ENCODE measurements at regions not wholly inside any gene's neighbourhood (a gene's known extent, or its start where the extent isn't known, plus 50 kb on each side); places are given as distances from the start of the nearest gene placed in this dataset.

DNA sequence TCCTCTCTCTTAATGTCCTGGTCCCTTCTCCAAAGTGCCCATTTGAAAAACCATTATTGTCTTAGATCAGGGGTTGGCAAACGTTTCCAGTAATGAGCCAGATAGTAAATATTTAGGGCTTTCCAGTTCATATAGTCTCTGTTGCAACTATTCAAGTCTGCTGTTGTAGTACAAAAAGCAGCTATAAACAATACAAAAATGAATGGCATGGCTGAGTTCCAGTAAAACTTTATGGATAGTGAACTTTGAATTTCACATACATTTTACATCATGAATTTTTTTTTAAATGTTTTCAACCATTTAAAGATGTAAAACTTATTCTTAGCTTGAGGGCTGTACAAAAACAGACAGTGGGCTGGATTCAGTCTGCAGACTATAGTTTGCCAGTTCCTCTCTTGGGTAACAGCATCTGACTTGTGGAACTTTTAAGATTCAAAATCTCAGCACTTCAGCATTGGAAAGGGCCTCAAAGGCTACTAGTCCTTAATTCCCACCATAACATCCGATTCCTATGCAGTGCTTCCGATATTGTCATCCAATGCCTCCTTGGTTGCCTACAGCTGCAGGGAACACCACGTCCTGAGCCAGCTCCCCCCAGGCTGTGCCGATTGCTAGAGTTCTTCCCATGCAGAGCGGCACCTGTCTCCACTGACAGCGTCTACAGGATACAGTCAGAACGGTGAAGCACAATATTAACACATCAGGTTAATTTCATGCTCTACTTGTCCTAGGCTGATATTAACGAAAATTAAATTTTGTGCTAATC lies 65.6 kb upstream of the E2F8 start:
- H3K27ac ChIP-seq: no peak overlapping the region
- TF ChIP-seq POLR2A (IDR thresholded peaks at IDR 0.05): no peak
- TF ChIP-seq, protein P1, sequence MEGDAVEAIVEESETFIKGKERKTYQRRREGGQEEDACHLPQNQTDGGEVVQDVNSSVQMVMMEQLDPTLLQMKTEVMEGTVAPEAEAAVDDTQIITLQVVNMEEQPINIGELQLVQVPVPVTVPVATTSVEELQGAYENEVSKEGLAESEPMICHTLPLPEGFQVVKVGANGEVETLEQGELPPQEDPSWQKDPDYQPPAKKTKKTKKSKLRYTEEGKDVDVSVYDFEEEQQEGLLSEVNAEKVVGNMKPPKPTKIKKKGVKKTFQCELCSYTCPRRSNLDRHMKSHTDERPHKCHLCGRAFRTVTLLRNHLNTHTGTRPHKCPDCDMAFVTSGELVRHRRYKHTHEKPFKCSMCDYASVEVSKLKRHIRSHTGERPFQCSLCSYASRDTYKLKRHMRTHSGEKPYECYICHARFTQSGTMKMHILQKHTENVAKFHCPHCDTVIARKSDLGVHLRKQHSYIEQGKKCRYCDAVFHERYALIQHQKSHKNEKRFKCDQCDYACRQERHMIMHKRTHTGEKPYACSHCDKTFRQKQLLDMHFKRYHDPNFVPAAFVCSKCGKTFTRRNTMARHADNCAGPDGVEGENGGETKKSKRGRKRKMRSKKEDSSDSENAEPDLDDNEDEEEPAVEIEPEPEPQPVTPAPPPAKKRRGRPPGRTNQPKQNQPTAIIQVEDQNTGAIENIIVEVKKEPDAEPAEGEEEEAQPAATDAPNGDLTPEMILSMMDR (IDR thresholded peaks at IDR 0.05): no peak
- intact Hi-C loops (cut with DNase I): loop anchor here in 1 of 10 donors (2.0 kb wide), 1 partner anchor 24 kb away; no protein-coding TSS in a partner anchor
- H3K4me1 ChIP-seq: peaks cover 0 to 2% (median 0%) of the 10 kb centered on the region in 12 donors
- ATAC-seq: no peak
- H3K9me3 ChIP-seq: no peaks in the 10 kb centered on the region
- H3K36me3 ChIP-seq: no peaks in the 10 kb centered on the region
- WGBS, 4 donors: 72 to 82% (median 77%) methylated on average over 9 of the region's 9 CpGs
- H3K4me3 ChIP-seq: no peak overlapping the region
- no peak for DNase-seq
- H3K27me3 ChIP-seq: no peaks in the 10 kb centered on the region

DNA sequence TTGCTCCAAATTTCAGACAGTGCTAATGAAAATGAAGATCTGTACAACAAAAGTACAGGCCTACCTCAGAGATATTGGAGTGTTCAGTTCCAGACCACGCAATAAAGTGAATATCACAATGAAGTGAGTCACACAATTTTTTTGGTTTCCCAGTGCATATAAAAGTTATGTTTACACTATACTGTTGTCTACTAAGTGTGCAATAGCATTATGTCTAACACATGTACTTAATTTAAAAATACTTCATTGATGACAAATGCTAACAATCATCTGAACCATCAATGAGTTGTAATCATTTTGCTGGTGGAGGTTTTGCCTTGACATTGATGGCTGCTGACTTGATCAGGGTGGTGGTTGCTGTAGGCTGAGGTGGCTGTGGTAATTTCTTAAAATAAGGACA lies 60.6 kb upstream of the E2F8 start:
- intact Hi-C loops (cut with DNase I): no loop called here
- Histone ChIP-seq H3K36me3 (no peaks in the 10 kb centered on the region), H3K9me3 (no peaks in the 10 kb centered on the region), H3K27ac (no peak overlapping the region), H3K4me1 (no peaks in the 10 kb centered on the region), H3K4me3 (no peak overlapping the region), H3K27me3 (peaks cover 0 to 3% (median 0%) of the 10 kb centered on the region in 9 donors)
- no peak for TF ChIP-seq POLR2A (IDR thresholded peaks at IDR 0.05)
- TF ChIP-seq, protein P1 (IDR thresholded peaks at IDR 0.05): no peak
- 93 to 100% (median 97%) methylated on average over 1 of the region's 1 CpG for WGBS, 4 donors
- ATAC-seq (no peak), DNase-seq (no peak)

- no peaks in the 10 kb centered on the region for H3K36me3 ChIP-seq
- no peak for DNase-seq
- 59 to 68% (median 64%) methylated on average over 4 of the region's 4 CpGs for WGBS, 4 donors
- TF ChIP-seq, protein P1 (IDR thresholded peaks at IDR 0.05): no peak
- no peak for TF ChIP-seq POLR2A (IDR thresholded peaks at IDR 0.05)
- H3K27me3 ChIP-seq: peaks cover 0 to 3% (median 0%) of the 10 kb centered on the region in 9 donors
- no peaks in the 10 kb centered on the region for H3K4me1 ChIP-seq
- ATAC-seq: no peak
- H3K9me3 ChIP-seq: no peaks in the 10 kb centered on the region
- H3K27ac ChIP-seq: no peak overlapping the region
- no peak overlapping the region for H3K4me3 ChIP-seq
- intact Hi-C loops (cut with DNase I): no loop called here
Observed at GRCh38 chr11:19294444-19294843, 53.7 kb upstream of the E2F8 start.

DNA sequence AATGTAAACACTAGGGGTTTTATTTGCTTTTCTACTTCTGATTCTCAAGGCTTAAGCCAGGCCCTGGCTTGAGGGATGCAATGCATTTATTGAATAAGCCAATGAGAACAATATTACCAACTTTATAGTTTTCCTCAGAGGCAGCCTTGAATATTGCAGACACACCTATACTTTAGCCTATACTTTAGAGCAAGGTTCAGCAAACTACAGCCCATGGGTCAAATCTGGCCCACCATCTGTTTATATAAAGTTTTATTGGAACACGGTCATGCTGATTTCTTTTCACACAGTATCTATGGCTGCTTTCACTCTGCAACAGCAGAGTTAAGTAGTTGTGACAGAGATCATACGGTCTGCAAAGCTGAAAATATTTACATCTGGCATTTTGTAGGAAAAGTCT lies 50.3 kb upstream of the E2F8 start:
- Histone ChIP-seq H3K36me3 (no peaks in the 10 kb centered on the region), H3K4me3 (no peak overlapping the region), H3K27me3 (peaks cover 0 to 5% (median 0%) of the 10 kb centered on the region in 9 donors), H3K9me3 (no peaks in the 10 kb centered on the region), H3K4me1 (no peaks in the 10 kb centered on the region), H3K27ac (no peak overlapping the region)
- 46 to 65% (median 54%) methylated on average over 2 of the region's 2 CpGs for WGBS, 4 donors
- DNase-seq: no peak
- intact Hi-C loops (cut with DNase I): no loop called here
- TF ChIP-seq, protein P1 (IDR thresholded peaks at IDR 0.05): no peak
- TF ChIP-seq POLR2A (IDR thresholded peaks at IDR 0.05): no peak
- ATAC-seq: no peak

Small RNA genes lying in the stretch of these regions (microRNA-seq; reads per million reads assigned to microRNA genes)
- 0 reads per million in 4 donors for gene MIR4486
